CD14-positive monocyte (primary cell): ENCODE measurements at regions not wholly inside any gene's neighbourhood (a gene's known extent, or its start where the extent isn't known, plus 50 kb on each side); places are given as distances from the start of the nearest gene placed in this dataset.

Experiments
- DNase-seq, 3 donors: peaks; one replicate each; pipeline ENCODE4 v3.0.0-alpha.2; 2011 to 2022
- H2AFZ ChIP-seq: 2 replicates; pipeline ENCODE4 v1.6.0; 2012; ENCODE audit warnings: mild to moderate bottlenecking, low read depth, low read length, inconsistent platforms; ENCODE audit not compliant: insufficient read depth, poor library complexity, severe bottlenecking
- H3K27ac ChIP-seq, 2 donors: 1 replicate in 1 of 2; 2 replicates in 1 of 2; pipeline ENCODE4 v1.5.1; 2012 to 2013; ENCODE audit warnings: low read length in 2 of 2, control low read depth in 1 of 2, inconsistent platforms in 1 of 2, low read depth in 1 of 2, mild to moderate bottlenecking in 1 of 2
- H3K27me3 ChIP-seq, 2 donors: one replicate each; pipeline versions ENCODE4 v1.6.0 to v1.6.1; 2011 to 2013; ENCODE audit warnings: low read length in 2 of 2; ENCODE audit not compliant: control insufficient read depth in 2 of 2, insufficient read depth in 2 of 2
- H3K36me3 ChIP-seq, 2 donors: replicated peaks in 1 of 2; 1 replicate in 1 of 2; 2 replicates in 1 of 2; pipeline versions ENCODE4 v1.5.1 to v1.6.1; 2012 to 2013; ENCODE audit warnings: low read length in 2 of 2, control low read depth in 1 of 2, inconsistent platforms in 1 of 2, mild to moderate bottlenecking in 1 of 2; ENCODE audit not compliant: insufficient read depth in 2 of 2, control insufficient read depth in 1 of 2
- H3K4me1 ChIP-seq, 2 donors: 1 replicate in 1 of 2; 2 replicates in 1 of 2; pipeline versions ENCODE4 v1.5.1 to v1.6.1; 2012 to 2013; ENCODE audit warnings: low read length in 2 of 2, control low read depth in 1 of 2, inconsistent platforms in 1 of 2, mild to moderate bottlenecking in 1 of 2, moderate library complexity in 1 of 2; ENCODE audit not compliant: insufficient read depth in 2 of 2, control insufficient read depth in 1 of 2
- H3K4me2 ChIP-seq: replicated peaks from 2 replicates; pipeline ENCODE3; 2012; ENCODE audit warnings: low read length, moderate library complexity, mild to moderate bottlenecking; ENCODE audit not compliant: poor library complexity, severe bottlenecking; ENCODE audit errors: extremely low read depth
- H3K4me3 ChIP-seq, 3 experiments: fragments of 200-600 bp in 1 of 3; sonication (generic) in 1 of 3; replicated peaks in 1 of 3; 1 replicate in 2 of 3; 2 replicates in 1 of 3; pipeline ENCODE4 v1.5.1; 2011 to 2013; ENCODE audit warnings: low read length in 3 of 3, mild to moderate bottlenecking in 3 of 3, control low read depth in 2 of 3, low read depth in 2 of 3, inconsistent platforms in 1 of 3, moderate library complexity in 1 of 3
- H3K79me2 ChIP-seq: 2 replicates; pipeline ENCODE4 v1.6.0; 2012; ENCODE audit warnings: mild to moderate bottlenecking, control low read depth, inconsistent platforms, low read length, moderate library complexity; ENCODE audit not compliant: insufficient read depth
- H3K9ac ChIP-seq: 2 replicates; pipeline ENCODE4 v1.6.0; 2017; ENCODE audit warnings: low read length, mild to moderate bottlenecking; ENCODE audit not compliant: insufficient read depth, poor library complexity, severe bottlenecking
- H3K9me3 ChIP-seq, 2 donors: replicated peaks in 1 of 2; 1 replicate in 1 of 2; 2 replicates in 1 of 2; pipeline versions ENCODE4 v1.5.1 to v1.6.1; 2012 to 2013; ENCODE audit warnings: low read length in 2 of 2, control low read depth in 1 of 2; ENCODE audit not compliant: control insufficient read depth in 1 of 2, insufficient read depth in 1 of 2
- H4K20me1 ChIP-seq: 2 replicates; pipeline ENCODE4 v1.6.0; 2012; ENCODE audit warnings: mild to moderate bottlenecking, low read length, control low read depth, moderate library complexity; ENCODE audit not compliant: insufficient read depth
- H3K27ac Mint-ChIP-seq, 7 donors: one replicate each; pipeline ENCODE4 v1.8.0; 2020; ENCODE audit warnings: mild to moderate bottlenecking in 7 of 7, mixed read lengths in 7 of 7, moderate library complexity in 6 of 7, inconsistent platforms in 2 of 7
- H3K27me3 Mint-ChIP-seq, 3 donors: one replicate each; pipeline ENCODE4 v1.8.0; 2021 to 2022; ENCODE audit warnings: low read depth in 3 of 3, mild to moderate bottlenecking in 3 of 3, mixed read lengths in 3 of 3, moderate library complexity in 3 of 3, inconsistent platforms in 1 of 3
- H3K36me3 Mint-ChIP-seq, 2 donors: one replicate each; pipeline ENCODE4 v1.8.0; 2020; ENCODE audit warnings: mixed read lengths in 2 of 2, inconsistent platforms in 1 of 2, mild to moderate bottlenecking in 1 of 2
- H3K4me1 Mint-ChIP-seq: one replicate; pipeline ENCODE4 v1.8.0; 2020; ENCODE audit warnings: mild to moderate bottlenecking, mixed read lengths
- H3K4me3 Mint-ChIP-seq, 2 donors: one replicate each; pipeline ENCODE4 v1.8.0; 2020; ENCODE audit warnings: mild to moderate bottlenecking in 2 of 2, mixed read lengths in 2 of 2, moderate library complexity in 1 of 2
- H3K9me3 Mint-ChIP-seq, 7 donors: one replicate each; pipeline ENCODE4 v1.8.0; 2020 to 2022; ENCODE audit warnings: mixed read lengths in 7 of 7, mild to moderate bottlenecking in 6 of 7, moderate library complexity in 6 of 7, inconsistent platforms in 2 of 7
- CTCF ChIP-seq: fragments of 200-600 bp; IDR thresholded peaks from one replicate; pipeline ENCODE4 v1.8.0; 2022; ENCODE audit warnings: antibody characterized with exemption, mild to moderate bottlenecking
- WGBS: methylation state at CpG from one replicate; pipeline ENCODE4 v1.1.5; 2013; ENCODE audit warnings: missing lambda C conversion rate; ENCODE audit not compliant: insufficient coverage; 5-methylcytosine and 5-hydroxymethylcytosine counted together
- intact Hi-C, 2 donors: fragments of 100-400 bp; cut with micrococcal nuclease; formaldehyde crosslinking; loops; one replicate each; pipeline versions ENCODE4 v1.15.0 to v1.15.1; 2023

GRCh38 chr4:146059151-146059550 is 116.4 kb upstream of the LSM6 start:
- Histone ChIP-seq H3K9ac (no peak overlapping the region), H2AFZ (no peak overlapping the region), H3K79me2 (no peaks in the 10 kb centered on the region), H3K4me2 (peak overlapping the region; percentile 47), H3K4me1 (peaks cover 46 to 47% of the 10 kb centered on the region in 2 donors), H3K27me3 (peaks cover 0 to 4% of the 10 kb centered on the region in 2 donors), H3K36me3 (no peaks in the 10 kb centered on the region), H3K9me3 (no peaks in the 10 kb centered on the region), H3K4me3 (peak overlapping the region in 1 of 3 experiments; percentile 52), H4K20me1 (no peaks in the 10 kb centered on the region), H3K27ac (peak overlapping the region; percentile 65 to 78)
- peak; percentile 47 to 79 (median 54) for DNase-seq
- TF ChIP-seq CTCF = no peak
- Mint-ChIP-seq H3K9me3 (peaks cover 0 to 8% (median 4%) of the 10 kb centered on the region in 7 donors), H3K4me1 (peaks cover 21% of the 10 kb centered on the region), H3K36me3 (no peaks in the 10 kb centered on the region), H3K27ac (no peak overlapping the region), H3K4me3 (no peak overlapping the region), H3K27me3 (peaks cover 2 to 5% (median 2%) of the 10 kb centered on the region in 3 donors)
- intact Hi-C loops = no loop called here
- WGBS = 20% methylated on average over 1 of the region's 1 CpG

DNA sequence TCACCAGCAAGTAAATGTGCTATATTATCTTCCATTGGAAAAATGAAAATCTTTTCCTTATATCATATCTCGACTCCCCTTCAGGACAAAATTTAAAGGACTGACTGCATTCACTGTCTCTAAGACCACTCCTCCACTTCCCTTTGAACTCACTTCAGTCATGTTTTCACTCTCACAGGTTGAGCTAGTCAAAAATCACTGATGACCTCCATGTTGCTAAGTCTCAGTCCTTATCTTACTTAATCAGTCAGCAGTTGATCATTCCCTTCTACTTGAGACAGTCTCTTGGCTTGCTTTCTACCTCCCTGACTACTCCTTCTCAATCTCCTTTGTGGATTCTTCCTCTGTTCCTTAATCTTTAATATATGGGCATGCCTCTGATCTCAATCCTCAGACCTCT is 117.0 kb upstream of the LSM6 start:
- Histone ChIP-seq H3K4me2 (peak overlapping the region; percentile 47), H2AFZ (no peak overlapping the region)

More for the DNA sequence above, 117.0 kb upstream of the LSM6 start:
- peak overlapping the region in 1 of 2 donors; percentile 78 for H3K27ac ChIP-seq
- H3K9ac ChIP-seq = no peak overlapping the region
- no peaks in the 10 kb centered on the region for H4K20me1 ChIP-seq
- TF ChIP-seq CTCF = no peak
- 82% methylated on average over 1 of the region's 1 CpG for WGBS
- peaks cover 41 to 42% of the 10 kb centered on the region in 2 donors for H3K4me1 ChIP-seq
- peaks cover 0 to 4% (median 3%) of the 10 kb centered on the region in 7 donors for H3K9me3 Mint-ChIP-seq
- no peak for DNase-seq
- peaks cover 16% of the 10 kb centered on the region for H3K4me1 Mint-ChIP-seq
- H3K79me2 ChIP-seq = no peaks in the 10 kb centered on the region
- H3K4me3 Mint-ChIP-seq = no peak overlapping the region
- H3K36me3 Mint-ChIP-seq = no peaks in the 10 kb centered on the region
- peaks cover 0 to 4% of the 10 kb centered on the region in 2 donors for H3K27me3 ChIP-seq
- H3K27me3 Mint-ChIP-seq = peaks cover 2 to 5% (median 2%) of the 10 kb centered on the region in 3 donors
- peak overlapping the region in 1 of 3 experiments; percentile 52 for H3K4me3 ChIP-seq
- no peaks in the 10 kb centered on the region for H3K36me3 ChIP-seq
- H3K9me3 ChIP-seq = no peaks in the 10 kb centered on the region
- no peak overlapping the region for H3K27ac Mint-ChIP-seq
- intact Hi-C loops = no loop called here
